ENCODE measurements at regions not wholly inside any gene's neighbourhood (a gene's known extent, or its start where the extent isn't known, plus 50 kb on each side); places are given as distances from the start of the nearest gene placed in this dataset.

DNA sequence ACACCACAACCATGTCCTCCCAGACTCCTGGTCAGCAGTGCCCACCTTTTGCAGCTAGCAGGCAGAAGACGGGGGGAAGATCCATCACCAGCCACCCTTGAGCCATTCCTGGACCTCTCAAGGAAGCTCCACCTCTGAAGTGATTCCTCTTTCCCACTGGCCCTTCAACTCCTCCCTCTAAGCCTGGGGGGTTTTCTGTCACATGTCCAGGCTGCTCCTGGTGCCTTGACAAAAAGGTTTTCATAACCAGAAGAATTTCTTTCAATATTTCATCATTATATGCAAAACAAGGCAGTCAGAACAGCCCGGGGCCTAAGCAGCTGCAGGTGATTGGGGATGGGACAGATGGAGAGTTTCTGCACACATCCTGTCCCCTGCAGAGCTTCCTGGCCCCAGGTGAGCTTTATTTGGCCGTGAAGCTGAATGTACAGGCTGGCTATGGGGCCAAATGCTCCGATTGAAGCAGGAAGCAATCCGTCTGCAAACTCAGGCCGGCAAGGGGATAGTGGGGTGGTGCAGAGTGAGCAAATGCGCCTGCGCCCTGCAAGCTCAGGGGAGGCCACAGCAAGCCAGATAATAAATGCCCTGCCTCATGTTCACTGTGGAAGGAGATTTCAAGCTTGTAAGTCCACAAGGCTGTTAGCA lies 173.5 kb downstream of the C5orf15 start:
- DNase-seq = no peak

DNA sequence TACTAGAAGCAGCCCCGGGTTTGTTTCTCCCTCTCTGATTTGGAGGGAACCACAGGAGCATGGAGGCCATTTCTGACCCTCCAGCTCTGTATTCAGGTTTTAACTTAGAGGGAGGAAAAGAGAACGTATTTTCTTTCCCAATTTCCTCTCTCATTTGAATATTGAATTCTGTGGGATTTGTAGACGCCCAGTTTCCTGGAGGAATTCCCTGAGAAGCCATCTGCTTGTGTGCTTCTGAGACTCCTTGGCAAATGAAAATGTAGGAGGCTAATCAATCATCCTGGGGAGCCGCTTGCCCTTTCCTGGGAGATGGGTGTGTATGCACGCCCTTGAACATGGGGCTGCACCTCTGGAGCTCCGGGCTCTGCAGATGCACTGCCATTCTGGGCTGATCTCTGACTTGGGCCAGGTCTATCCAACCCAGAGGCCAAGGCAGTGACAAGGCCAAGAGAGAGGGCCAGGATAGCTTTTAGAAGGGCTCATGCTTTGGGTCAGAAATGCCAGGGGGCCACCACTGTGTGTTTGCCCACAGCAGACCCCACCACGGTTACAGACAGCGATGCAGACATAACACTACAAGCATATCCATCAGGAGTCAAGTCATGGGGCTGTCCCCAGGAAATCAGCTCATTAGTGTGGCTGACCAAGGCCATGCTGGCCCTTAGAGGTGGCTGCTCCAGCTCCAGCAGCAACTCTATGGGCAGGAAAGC lies 174.5 kb downstream of the C5orf15 start:
- no peak for DNase-seq

DNA sequence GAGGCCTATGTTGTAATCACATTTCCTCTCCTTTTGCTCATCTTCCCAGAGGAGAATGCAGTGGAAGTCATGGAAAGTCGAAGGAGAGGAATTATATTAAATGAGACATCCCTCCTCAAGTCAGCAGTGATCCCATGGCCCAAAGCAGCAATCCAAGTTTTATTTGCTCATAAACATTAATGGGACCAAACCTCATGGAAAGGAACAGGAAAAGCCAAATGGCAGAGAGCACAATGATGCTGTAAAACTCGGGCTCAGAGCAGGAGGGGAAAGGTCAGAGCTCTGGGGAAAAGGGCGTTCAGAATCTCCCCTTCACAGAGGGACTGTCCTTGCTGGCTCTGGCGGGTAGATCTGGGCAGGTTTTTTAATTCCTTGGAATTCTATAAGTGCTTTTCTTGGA lies 175.8 kb downstream of the C5orf15 start:
- DNase-seq = no peak

DNA sequence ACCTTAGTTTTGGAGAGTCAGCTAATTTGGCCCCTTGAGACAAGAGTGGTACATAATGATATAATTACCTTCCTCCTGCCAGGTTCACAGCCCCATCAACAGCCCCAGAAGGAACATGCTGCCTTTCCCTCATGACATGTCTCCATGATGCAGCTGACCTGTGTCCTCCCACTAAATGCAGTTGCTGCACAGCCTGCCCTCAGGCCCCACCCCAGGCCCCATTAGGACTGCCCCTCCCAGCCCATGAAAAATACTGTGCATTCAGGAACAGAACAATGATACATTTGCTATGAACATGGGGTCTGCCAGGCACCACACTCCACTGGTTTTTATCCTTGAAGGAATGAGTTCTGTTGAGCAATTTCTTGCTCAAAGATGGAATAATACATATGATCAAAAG lies 176.4 kb downstream of the C5orf15 start:
- DNase-seq = no peak

- no peak for DNase-seq
Observed at GRCh38 chr5:133790898-133791297, 177.5 kb downstream of the C5orf15 start.

DNA sequence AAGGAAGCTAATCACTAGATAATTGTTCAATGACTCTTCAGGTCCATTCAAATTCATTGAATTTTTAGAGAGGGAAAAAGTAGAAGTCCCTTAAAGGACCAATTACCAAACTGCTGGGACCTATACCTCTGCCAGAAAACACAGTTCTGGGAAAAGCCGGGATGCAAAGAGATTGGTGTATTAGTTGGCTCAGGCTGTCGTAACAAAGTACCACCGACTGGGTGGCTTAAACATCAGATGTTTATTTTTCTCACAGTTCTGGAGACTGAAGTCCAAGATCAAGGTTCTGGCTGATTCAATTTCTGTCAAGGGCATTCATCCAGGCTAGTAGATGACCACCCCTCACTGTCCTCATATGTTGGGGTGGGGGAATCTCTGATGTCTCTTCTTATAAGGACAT lies 177.1 kb upstream of the FSTL4 start:
- DNase-seq = no peak

DNA sequence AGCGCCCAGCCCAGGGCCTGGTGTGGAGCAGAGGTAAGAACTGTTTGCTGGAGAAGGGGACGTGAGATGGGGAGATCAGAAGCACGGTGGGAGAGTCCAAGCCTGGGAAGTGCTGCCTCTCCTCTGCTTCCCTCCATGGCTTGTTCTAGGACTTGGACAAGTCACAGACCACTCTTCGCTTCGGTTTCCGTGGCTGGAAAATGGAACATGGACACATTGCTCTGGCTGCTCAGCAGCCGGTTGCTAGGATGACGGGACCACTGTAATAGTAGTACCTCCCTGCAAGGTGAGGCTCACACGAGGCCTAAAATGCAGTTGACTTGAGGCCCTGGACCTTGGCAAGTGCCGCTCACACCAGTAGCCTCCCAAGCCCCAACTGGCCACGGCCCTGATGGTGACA lies 175.8 kb upstream of the FSTL4 start:
- no peak for DNase-seq

GRCh38 chr5:133786420-133786819 lies 174.1 kb upstream of the FSTL4 start:
- DNase-seq = no peak

- DNase-seq = no peak
Observed at GRCh38 chr5:133785182-133785581, 172.8 kb upstream of the FSTL4 start.

DNA sequence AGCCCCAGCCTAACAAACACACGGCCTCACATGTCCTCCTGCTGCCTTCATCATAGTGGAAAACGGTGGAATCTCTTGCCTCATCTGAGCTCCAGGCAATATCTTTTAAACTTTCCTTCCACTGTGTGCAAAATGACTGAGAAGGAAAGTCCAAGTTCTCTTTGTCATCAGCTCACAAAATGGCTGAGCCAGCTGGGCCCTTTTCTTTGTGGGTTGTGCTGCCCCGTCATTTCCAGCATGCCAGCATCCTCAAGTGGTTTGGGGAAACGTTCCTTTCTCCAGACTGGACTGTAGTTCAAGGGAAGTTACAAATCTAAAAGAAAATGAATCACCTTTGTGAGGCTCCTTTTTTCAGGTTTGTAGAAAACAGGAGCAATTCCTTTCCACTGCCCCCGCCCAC lies 171.1 kb upstream of the FSTL4 start:
- DNase-seq = no peak

DNA sequence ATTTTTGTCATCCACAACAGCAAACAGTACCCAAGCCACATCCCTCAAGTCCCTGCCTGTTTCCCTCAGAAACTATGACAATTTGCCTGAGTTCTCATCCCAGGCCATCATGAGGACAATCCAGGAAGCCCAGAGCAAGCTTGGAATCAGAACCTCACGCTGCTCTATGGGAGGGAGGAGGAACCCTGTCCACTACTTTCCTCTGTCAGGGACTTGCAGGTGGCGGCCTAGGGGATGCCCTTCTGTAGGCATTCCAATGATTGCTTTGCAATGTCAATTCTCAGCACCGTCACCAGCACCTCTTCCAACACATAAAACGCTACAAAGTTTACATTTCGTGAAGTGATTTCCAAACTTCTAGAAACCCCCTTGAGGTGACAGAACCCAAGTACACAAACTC lies 170.4 kb upstream of the FSTL4 start:
- DNase-seq = no peak

- no peak for DNase-seq
Observed at GRCh38 chr5:133781436-133782225, 169.3 kb upstream of the FSTL4 start.

GRCh38 chr5:133780619-133781280 lies 168.4 kb upstream of the FSTL4 start:
- no peak for DNase-seq

GRCh38 chr5:133779828-133780475 lies 167.6 kb upstream of the FSTL4 start:
- DNase-seq = no peak

DNA sequence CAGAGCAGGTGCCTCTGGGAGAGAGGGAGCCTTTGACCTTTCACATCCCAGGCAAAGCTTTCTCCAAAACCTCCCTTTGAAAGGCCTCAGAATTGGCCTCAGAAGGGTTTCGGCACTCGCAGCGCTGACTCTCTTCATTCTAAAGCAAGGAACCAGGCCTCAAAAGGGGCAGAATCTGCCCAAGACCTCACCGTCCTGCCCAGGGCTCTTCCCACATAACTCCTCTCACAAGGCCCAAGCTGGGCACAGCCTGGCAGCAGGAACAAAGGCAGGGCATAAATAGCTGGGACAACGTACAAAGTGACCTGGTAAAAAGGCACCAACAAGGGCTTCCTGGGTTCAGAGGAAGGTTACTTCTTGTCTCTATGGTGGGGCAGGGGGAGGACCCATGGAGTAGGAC lies 166.3 kb upstream of the FSTL4 start:
- no peak for DNase-seq

- no peak for DNase-seq
Observed at GRCh38 chr5:133777951-133778350, 165.6 kb upstream of the FSTL4 start.

- DNase-seq = no peak
Observed at GRCh38 chr5:133775584-133776304, 163.4 kb upstream of the FSTL4 start.

DNA sequence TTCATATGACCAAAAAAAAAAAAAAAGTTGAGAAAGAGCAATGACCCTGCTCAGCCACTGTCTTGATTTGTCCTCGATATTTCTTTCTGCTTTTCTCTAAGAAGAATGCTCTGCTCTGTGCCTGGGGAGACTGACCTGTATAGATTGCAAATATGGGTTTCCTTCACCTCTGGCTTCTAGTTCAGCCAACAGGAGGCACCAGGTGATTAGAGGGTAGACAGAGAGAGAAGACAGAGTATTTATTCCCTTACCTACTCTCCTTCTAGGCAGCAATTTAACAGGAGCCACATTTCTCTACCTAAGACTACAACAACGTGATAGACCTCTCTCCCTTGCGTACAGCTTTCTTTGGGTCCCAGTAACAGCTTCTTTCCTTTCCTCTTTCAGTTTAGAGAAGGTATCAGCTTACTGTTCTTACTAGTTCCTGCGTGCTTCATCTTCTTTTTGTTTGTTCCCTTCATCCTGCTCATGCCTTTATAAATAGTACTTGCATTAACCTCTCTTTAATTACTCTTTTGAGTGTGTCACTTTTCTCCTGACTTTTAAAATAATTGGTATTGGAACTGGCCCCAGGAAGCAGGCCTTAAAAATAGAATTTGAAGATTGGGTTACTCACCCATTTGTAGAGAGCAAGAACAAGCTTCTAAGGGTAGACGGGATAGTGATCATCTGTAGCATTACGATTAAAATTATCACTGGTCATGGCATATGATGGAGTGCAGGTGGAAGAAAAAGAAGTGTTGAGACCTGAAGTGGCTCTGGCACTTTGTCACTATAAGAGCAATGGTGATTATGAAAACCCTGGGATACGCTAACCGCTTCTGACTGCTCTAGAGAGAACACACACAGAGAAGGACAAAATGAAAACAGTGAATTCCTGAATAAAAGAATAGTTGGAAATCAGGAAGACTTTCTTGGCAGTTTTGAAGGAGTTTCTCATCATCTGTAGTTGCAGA lies 161.2 kb upstream of the FSTL4 start:
- DNase-seq = no peak

- no peak for DNase-seq
Observed at GRCh38 chr5:133769842-133770241, 157.5 kb upstream of the FSTL4 start.

DNA sequence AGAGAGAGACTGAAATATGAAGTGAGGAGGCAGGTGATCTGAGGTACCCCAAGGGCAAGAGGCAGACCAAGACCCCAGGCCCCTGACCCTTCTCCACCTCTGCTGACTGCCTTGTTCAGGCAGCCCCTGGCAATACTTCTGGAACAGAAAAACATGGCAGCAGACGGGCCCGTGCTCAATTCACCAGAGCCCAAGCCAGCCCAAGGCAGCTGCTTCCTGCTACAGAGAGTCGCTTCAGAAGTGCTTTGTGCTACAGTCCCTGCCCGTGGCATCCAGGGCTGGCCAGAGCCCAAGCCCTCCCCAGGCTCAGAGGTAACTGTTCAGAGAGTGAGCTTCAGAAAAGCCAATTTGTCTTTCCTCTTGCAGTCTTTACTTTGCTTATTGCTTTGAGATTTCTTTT lies 151.4 kb upstream of the FSTL4 start:
- no peak for DNase-seq

DNA sequence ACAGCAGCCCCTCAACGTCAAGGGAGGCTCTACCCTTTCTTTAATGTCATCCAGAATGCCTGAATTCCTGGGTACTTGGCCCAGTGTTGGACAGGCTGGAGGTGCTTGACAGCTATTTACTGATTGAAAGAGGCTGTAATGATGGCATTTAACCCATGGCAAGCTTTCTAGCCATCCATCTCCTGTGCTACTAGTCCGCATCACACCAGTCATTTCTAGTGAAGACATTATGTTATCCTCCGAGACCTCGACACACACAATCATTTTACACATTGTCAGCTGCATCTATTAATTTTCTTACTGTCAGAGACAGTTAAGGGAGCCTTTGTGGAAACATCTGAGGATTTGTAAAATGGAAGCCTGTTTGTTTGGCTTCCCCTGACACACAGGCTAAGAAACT lies 149.3 kb upstream of the FSTL4 start:
- DNase-seq = no peak
